H1 (cell line): ENCODE measurements at regions not wholly inside any gene's neighbourhood (a gene's known extent, or its start where the extent isn't known, plus 50 kb on each side); places are given as distances from the start of the nearest gene placed in this dataset.

Source experiments
- ASH2L ChIP-seq: fragments of 200-600, 300-600 bp; sonication (generic); IDR thresholded peaks from one replicate; pipeline ENCODE4 v1.7.1; 2017; ENCODE audit warnings: low read length
- KDM1A ChIP-seq: fragments of 200-600, 300-600 bp; sonication (generic); IDR thresholded peaks from 2 replicates; pipeline ENCODE4 v1.7.1; 2016; ENCODE audit warnings: mild to moderate bottlenecking, low read length, borderline replicate concordance
- RFX5 ChIP-seq: IDR thresholded peaks from 2 replicates; pipeline ENCODE4 v1.6.1; 2011; ENCODE audit warnings: low read depth, low read length, improper control_type of control experiment, borderline replicate concordance
- SRF ChIP-seq: IDR thresholded peaks from 2 replicates; pipeline ENCODE4 v1.6.1; 2011; ENCODE audit warnings: mild to moderate bottlenecking, low read depth, low read length, moderate library complexity
- TEAD4 ChIP-seq: IDR thresholded peaks from 2 replicates; pipeline ENCODE4 v1.6.1; 2012; ENCODE audit warnings: low read depth, low read length, inconsistent platforms, mixed read lengths
- TF ChIP-seq, protein P1 (sequence below), 3 experiments: IDR thresholded peaks; 1 replicate in 2 of 3; 2 replicates in 1 of 3; pipeline versions ENCODE4 v1.5.1 to v1.6.1; 2011; ENCODE audit warnings: low read length in 3 of 3, mild to moderate bottlenecking in 3 of 3, inconsistent platforms in 2 of 3, low read depth in 1 of 3, moderate library complexity in 1 of 3; ENCODE audit not compliant: insufficient read depth in 1 of 3; ENCODE audit errors: control extremely low read depth in 1 of 3

- TF ChIP-seq SRF (no peak), KDM1A (no peak), TEAD4 (no peak), ASH2L (no peak), RFX5 (no peak)
- TF ChIP-seq, protein P1, sequence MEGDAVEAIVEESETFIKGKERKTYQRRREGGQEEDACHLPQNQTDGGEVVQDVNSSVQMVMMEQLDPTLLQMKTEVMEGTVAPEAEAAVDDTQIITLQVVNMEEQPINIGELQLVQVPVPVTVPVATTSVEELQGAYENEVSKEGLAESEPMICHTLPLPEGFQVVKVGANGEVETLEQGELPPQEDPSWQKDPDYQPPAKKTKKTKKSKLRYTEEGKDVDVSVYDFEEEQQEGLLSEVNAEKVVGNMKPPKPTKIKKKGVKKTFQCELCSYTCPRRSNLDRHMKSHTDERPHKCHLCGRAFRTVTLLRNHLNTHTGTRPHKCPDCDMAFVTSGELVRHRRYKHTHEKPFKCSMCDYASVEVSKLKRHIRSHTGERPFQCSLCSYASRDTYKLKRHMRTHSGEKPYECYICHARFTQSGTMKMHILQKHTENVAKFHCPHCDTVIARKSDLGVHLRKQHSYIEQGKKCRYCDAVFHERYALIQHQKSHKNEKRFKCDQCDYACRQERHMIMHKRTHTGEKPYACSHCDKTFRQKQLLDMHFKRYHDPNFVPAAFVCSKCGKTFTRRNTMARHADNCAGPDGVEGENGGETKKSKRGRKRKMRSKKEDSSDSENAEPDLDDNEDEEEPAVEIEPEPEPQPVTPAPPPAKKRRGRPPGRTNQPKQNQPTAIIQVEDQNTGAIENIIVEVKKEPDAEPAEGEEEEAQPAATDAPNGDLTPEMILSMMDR (IDR thresholded peaks at IDR 0.05; ENCODE audit: control extremely low read depth in 1 of 3, insufficient read depth in 1 of 3, low read depth in 1 of 3, low read length in 3 of 3), result no peak
These were observed 80.4 kb upstream of the NEUROD6 start for GRCh38 chr7:31420948-31421347.
